GM12878 (cell line): ENCODE measurements at regions not wholly inside any gene's neighbourhood (a gene's known extent, or its start where the extent isn't known, plus 50 kb on each side); places are given as distances from the start of the nearest gene placed in this dataset.
"Not testable (repeated sequence)": the region's sequence is repeated elsewhere in the genome, so short reads cannot be mapped to it uniquely, and the experiment has no call there.

Source experiments
- ATAC-seq: fragments of 200-7000 bp; cut with Tn5 transposase; 3 replicates; pipeline ENCODE4 v1.9.1; 2020; ENCODE audit warnings: mild to moderate bottlenecking, moderate library complexity
- BruUV-seq: library from RNA; stranded (reverse); fragments of 400-500 nt; replicated peaks from 2 replicates; lab custom pipeline; 2021; lab: Mats Ljungman, UMichigan
- CTCF ChIA-PET: fragments of 300-600 bp; sonication (Branson Sonifier 250); formaldehyde crosslinking; extraction: SDS; loops from one replicate; lab custom pipeline; 2021; ENCODE audit warnings: inconsistent platforms; lab: Yijun Ruan, JAX
- POLR2A ChIA-PET: fragments of 350-600 bp; formaldehyde crosslinking; extraction: SDS; loops from one replicate; lab custom pipeline; 2021; ENCODE audit warnings: inconsistent platforms; lab: Charles Lee
- RAD21 ChIA-PET: fragments of 300-600 bp; sonication (Branson Sonifier 250); formaldehyde crosslinking; loops from one replicate; lab custom pipeline; 2023; ENCODE audit warnings: antibody characterized with exemption; ENCODE audit not compliant: unreplicated experiment; lab: Charles Lee
- SMC1A ChIA-PET: fragments of 300-600 bp; sonication (Branson Sonifier 250); formaldehyde crosslinking; loops from one replicate; lab custom pipeline; 2023; ENCODE audit not compliant: unreplicated experiment, uncharacterized antibody; lab: Charles Lee
- DNase-seq: peaks from one replicate; pipeline ENCODE4 v3.0.0-alpha.2; 2011; ENCODE audit warnings: low read depth, low spot score
- FAIRE-seq: peaks from 3 replicates; lab custom pipeline; 2011; peaks lifted over from hg19 to GRCh38; lab: Jason Lieb, UNC
- H2AFZ ChIP-seq: 2 replicates; pipeline ENCODE4 v1.6.0; 2011; ENCODE audit warnings: low read depth, low read length, control low read depth; ENCODE audit not compliant: control insufficient read depth
- H3K27ac ChIP-seq: 2 replicates; pipeline ENCODE4 v1.5.1; 2011; ENCODE audit warnings: control low read depth; ENCODE audit not compliant: control insufficient read depth, insufficient read depth
- H3K27me3 ChIP-seq, 2 experiments: replicated peaks in 1 of 2; 2 replicates each; pipeline versions ENCODE4 v1.6.0 to v1.6.1; 2011; ENCODE audit warnings: low read length in 1 of 2; ENCODE audit not compliant: control insufficient read depth in 2 of 2, insufficient read depth in 2 of 2
- H3K36me3 ChIP-seq, 2 experiments: 2 replicates each; pipeline ENCODE4 v1.5.1; 2011; ENCODE audit warnings: low read length in 1 of 2; ENCODE audit not compliant: control insufficient read depth in 2 of 2, insufficient read depth in 2 of 2
- H3K4me1 ChIP-seq: 2 replicates; pipeline ENCODE4 v1.6.1; 2011; ENCODE audit warnings: mild to moderate bottlenecking, low read length, moderate library complexity, mixed read lengths; ENCODE audit not compliant: control insufficient read depth, insufficient read depth
- H3K4me2 ChIP-seq: 2 replicates; pipeline ENCODE4 v1.6.0; 2011; ENCODE audit warnings: control low read depth; ENCODE audit not compliant: control insufficient read depth, insufficient read depth
- H3K4me3 ChIP-seq: fragments of 200-600 bp; sonication (generic); 2 replicates; pipeline ENCODE4 v1.5.1; 2016
- H3K79me2 ChIP-seq: 2 replicates; pipeline ENCODE4 v1.6.0; 2011; ENCODE audit warnings: low read length; ENCODE audit not compliant: control insufficient read depth, insufficient read depth
- H3K9ac ChIP-seq: 2 replicates; pipeline ENCODE4 v1.8.0; 2011; ENCODE audit warnings: low read length, control low read depth, mixed read lengths; ENCODE audit not compliant: control insufficient read depth, insufficient read depth
- H3K9me3 ChIP-seq: replicated peaks from 3 replicates; pipeline ENCODE4 v1.5.1; 2011; ENCODE audit warnings: mild to moderate bottlenecking, low read length; ENCODE audit not compliant: control insufficient read depth, insufficient read depth
- H4K20me1 ChIP-seq: 2 replicates; pipeline ENCODE4 v1.6.0; 2011; ENCODE audit not compliant: control insufficient read depth, insufficient read depth
- CEBPB ChIP-seq, 2 experiments: fragments of 150-350 bp in 1 of 2; IDR thresholded peaks; 2 replicates each; pipeline ENCODE4 v1.6.1; 2012 to 2014; ENCODE audit warnings: low read depth in 2 of 2, low read length in 2 of 2, borderline replicate concordance in 1 of 2, inconsistent platforms in 1 of 2
- NFYA ChIP-seq: IDR thresholded peaks from 2 replicates; pipeline ENCODE4 v1.6.1; 2011; ENCODE audit warnings: low read depth, mild to moderate bottlenecking, low read length, improper control_type of control experiment, borderline replicate concordance
- ZBED1 ChIP-seq: IDR thresholded peaks from 2 replicates; pipeline ENCODE4 v1.6.1; 2016; ENCODE audit warnings: borderline replicate concordance
- in situ Hi-C: fragments of 300-500 bp; cut with MboI; formaldehyde crosslinking; loops from 9 replicates; pipeline ENCODE4 v1.14.3; 2018; ENCODE audit warnings: mixed read lengths
- intact Hi-C: fragments of 100-400 bp; cut with micrococcal nuclease; formaldehyde crosslinking; loops from one replicate; pipeline ENCODE4 v1.14.2; 2022; ENCODE audit not compliant: unreplicated experiment
- TF ChIP-seq, protein P1 (sequence below): IDR thresholded peaks from 2 replicates; pipeline ENCODE4 v1.6.1; 2012; ENCODE audit warnings: low read depth, low read length, improper control_type of control experiment

DNA sequence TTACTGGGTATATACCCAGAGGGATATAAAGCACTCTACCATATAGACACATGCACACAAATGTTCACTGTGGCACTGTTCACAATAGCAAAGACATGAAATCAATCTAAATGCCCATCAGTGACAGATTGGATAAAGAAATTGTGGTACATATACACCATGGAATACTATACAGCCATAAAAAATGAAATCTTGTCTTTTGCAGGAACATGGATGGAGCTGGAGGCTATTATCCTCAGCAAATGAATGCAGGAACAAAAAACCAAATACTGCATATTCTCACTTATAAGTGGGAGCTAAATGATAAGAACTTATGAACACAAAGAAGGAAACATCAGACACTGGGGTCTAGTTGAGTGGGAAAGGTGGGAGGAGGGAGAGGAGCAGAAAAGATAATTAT lies 200.1 kb downstream of the LRRN1 start:
- not testable (repeated sequence) for BruUV-seq, DNase-seq, ATAC-seq, H3K9ac ChIP-seq, H2AFZ ChIP-seq, H4K20me1 ChIP-seq, H3K4me3 ChIP-seq, H3K36me3 ChIP-seq, FAIRE-seq, H3K79me2 ChIP-seq, H3K9me3 ChIP-seq, H3K4me1 ChIP-seq, H3K27ac ChIP-seq, H3K27me3 ChIP-seq, H3K4me2 ChIP-seq
- in situ Hi-C loops (loop anchor here (5.0 kb wide), 1 partner anchor 792 kb away; no protein-coding TSS in a partner anchor), intact Hi-C loops (loop anchor here (2.0 kb wide), 1 partner anchor 291 kb away; no protein-coding TSS in a partner anchor)
- ChIA-PET SMC1A (interaction anchor here (1.1 to 1.5 kb wide), 3 partner anchors 293 to 1087 kb away, joined by 3 to 8 read pairs (median 3); no protein-coding TSS in a partner anchor), POLR2A (interaction anchor here (0.6 kb wide), 1 partner anchor 1564 kb away, joined by 3 read pairs; no protein-coding TSS in a partner anchor), RAD21 (interaction anchor here (0.7 to 6.0 kb wide), 2 partner anchors 59 to 800 kb away, joined by 3 to 148 read pairs; no protein-coding TSS in a partner anchor), CTCF (interaction anchor here (1.3 to 6.4 kb wide), 5 partner anchors 10 to 808 kb away, joined by 4 to 199 read pairs (median 9); no protein-coding TSS in a partner anchor)

DNA sequence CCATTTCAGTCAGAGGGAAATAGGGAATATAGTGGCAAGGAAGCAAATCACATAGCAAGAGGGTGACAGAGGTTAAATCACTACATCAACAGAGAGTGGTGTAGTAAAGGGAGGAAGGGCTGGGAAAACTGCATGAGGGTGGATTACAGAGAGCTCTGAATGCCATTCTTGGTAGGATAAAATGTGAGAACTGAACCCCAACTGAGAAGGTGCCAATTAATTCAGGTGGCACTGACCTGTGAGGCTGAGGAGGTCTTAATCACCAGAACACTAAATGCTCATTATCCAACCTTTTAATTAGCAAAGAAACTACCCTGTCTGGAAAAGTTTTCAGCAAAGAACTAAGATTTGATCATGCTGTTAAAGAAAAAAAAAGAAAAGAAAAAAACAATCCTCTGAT lies 202.7 kb downstream of the LRRN1 start:
- CTCF ChIA-PET: no interaction called here
- ATAC-seq (no peak), FAIRE-seq (no peak)
- SMC1A ChIA-PET: no interaction called here
- in situ Hi-C loops: no loop called here
- H3K27me3 ChIP-seq: no peaks in the 10 kb centered on the region
- no peak overlapping the region for H3K27ac ChIP-seq
- no peak overlapping the region for H3K4me2 ChIP-seq
- no peak overlapping the region for H3K4me3 ChIP-seq
- RAD21 ChIA-PET: no interaction called here
- no peaks in the 10 kb centered on the region for H3K36me3 ChIP-seq
- POLR2A ChIA-PET: no interaction called here
- H3K9me3 ChIP-seq: no peaks in the 10 kb centered on the region
- no peaks in the 10 kb centered on the region for H3K79me2 ChIP-seq
- intact Hi-C loops: no loop called here
- no peaks in the 10 kb centered on the region for H3K4me1 ChIP-seq
- H2AFZ ChIP-seq: no peak overlapping the region
- no peak for TF ChIP-seq ZBED1
- TF ChIP-seq CEBPB (IDR thresholded peaks at IDR 0.05; ENCODE audit: borderline replicate concordance in 1 of 2, low read depth in 2 of 2, low read length in 2 of 2): no peak
- TF ChIP-seq, protein P1, sequence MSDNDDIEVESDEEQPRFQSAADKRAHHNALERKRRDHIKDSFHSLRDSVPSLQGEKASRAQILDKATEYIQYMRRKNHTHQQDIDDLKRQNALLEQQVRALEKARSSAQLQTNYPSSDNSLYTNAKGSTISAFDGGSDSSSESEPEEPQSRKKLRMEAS: no peak
- no peak for TF ChIP-seq NFYA
- TF ChIP-seq, all 136 proteins: peak for 0
- BruUV-seq: no TSS peak
- DNase-seq: no peak
- H4K20me1 ChIP-seq: no peaks in the 10 kb centered on the region
- H3K9ac ChIP-seq: no peak overlapping the region
